GM23248 (cell line): ENCODE measurements at regions not wholly inside any gene's neighbourhood (a gene's known extent, or its start where the extent isn't known, plus 50 kb on each side); places are given as distances from the start of the nearest gene placed in this dataset.
A peak's percentile ranks its signal among the peaks of the same experiment; 100 is the strongest.

Experiments
- DNase-seq: peaks from one replicate; pipeline ENCODE4 v3.0.0-alpha.2; 2015
- H2AFZ ChIP-seq: fragments of 200-600 bp; sonication (generic); 2 replicates; pipeline ENCODE4 v1.6.1; 2016; ENCODE audit warnings: antibody characterized with exemption
- H3F3A ChIP-seq: fragments of 200-600 bp; sonication (generic); 2 replicates; pipeline ENCODE4 v1.6.1; 2016; ENCODE audit warnings: mild to moderate bottlenecking, antibody characterized with exemption, mixed run types; ENCODE audit not compliant: insufficient read depth
- H3K27ac ChIP-seq: fragments of 200-600 bp; sonication (generic); 2 replicates; pipeline ENCODE4 v1.5.1; 2016; ENCODE audit warnings: mild to moderate bottlenecking
- H3K27me3 ChIP-seq: fragments of 200-600 bp; sonication (generic); replicated peaks from 2 replicates; pipeline ENCODE4 v1.6.1; 2016; ENCODE audit warnings: mild to moderate bottlenecking; ENCODE audit not compliant: insufficient read depth
- H3K36me3 ChIP-seq: fragments of 200-600 bp; sonication (generic); 2 replicates; pipeline ENCODE4 v1.6.1; 2016; ENCODE audit warnings: low read depth, mild to moderate bottlenecking
- H3K4me1 ChIP-seq: fragments of 200-600 bp; sonication (generic); 2 replicates; pipeline ENCODE4 v1.6.1; 2016; ENCODE audit warnings: mild to moderate bottlenecking; ENCODE audit not compliant: insufficient read depth
- H3K4me2 ChIP-seq: fragments of 200-600 bp; sonication (generic); one replicate; pipeline ENCODE4 v1.6.1; 2016; ENCODE audit warnings: mild to moderate bottlenecking; ENCODE audit not compliant: unreplicated experiment
- H3K4me3 ChIP-seq: fragments of 200-600 bp; sonication (generic); 2 replicates; pipeline ENCODE4 v1.5.1; 2016; ENCODE audit warnings: mild to moderate bottlenecking
- H3K79me2 ChIP-seq: fragments of 200-600 bp; sonication (generic); 2 replicates; pipeline ENCODE4 v1.6.1; 2016; ENCODE audit warnings: mild to moderate bottlenecking; ENCODE audit not compliant: insufficient read depth
- H3K9ac ChIP-seq: fragments of 200-600 bp; sonication (generic); 2 replicates; pipeline ENCODE4 v1.6.1; 2016; ENCODE audit warnings: mild to moderate bottlenecking
- H3K9me2 ChIP-seq: fragments of 200-600 bp; sonication (generic); 2 replicates; pipeline ENCODE4 v1.6.1; 2016; ENCODE audit warnings: mixed run types, mild to moderate bottlenecking, moderate library complexity; ENCODE audit not compliant: insufficient read depth
- H3K9me3 ChIP-seq: fragments of 200-600 bp; sonication (generic); one replicate; pipeline ENCODE4 v1.6.1; 2017; ENCODE audit warnings: low read depth
- H4K20me1 ChIP-seq: fragments of 200-600 bp; sonication (generic); 2 replicates; pipeline ENCODE4 v1.6.0; 2016; ENCODE audit not compliant: insufficient read depth
- EZH2 ChIP-seq: fragments of 200-600 bp; sonication (generic); IDR thresholded peaks from 2 replicates; pipeline ENCODE4 v1.6.1; 2018; ENCODE audit warnings: antibody characterized with exemption, mild to moderate bottlenecking; ENCODE audit not compliant: insufficient read depth, poor library complexity, severe bottlenecking
- EZH2phosphoT487 ChIP-seq: fragments of 200-600 bp; sonication (generic); IDR thresholded peaks from 2 replicates; pipeline ENCODE4 v1.6.1; 2018; ENCODE audit warnings: antibody characterized with exemption, moderate library complexity, mild to moderate bottlenecking, low read depth; ENCODE audit not compliant: insufficient read depth
- WGBS, 2 experiments: methylation state at CpG; one replicate each; pipeline ENCODE4 v1.1.6; 2015 to 2017; ENCODE audit warnings: low lambda C conversion rate in 2 of 2, low coverage in 1 of 2; ENCODE audit errors: missing lambda C conversion rate in 2 of 2; 5-methylcytosine and 5-hydroxymethylcytosine counted together
- in situ Hi-C: fragments of 300-500 bp; cut with MboI; formaldehyde crosslinking; loops from 2 replicates; pipeline ENCODE4 v1.15.0; 2020

DNA sequence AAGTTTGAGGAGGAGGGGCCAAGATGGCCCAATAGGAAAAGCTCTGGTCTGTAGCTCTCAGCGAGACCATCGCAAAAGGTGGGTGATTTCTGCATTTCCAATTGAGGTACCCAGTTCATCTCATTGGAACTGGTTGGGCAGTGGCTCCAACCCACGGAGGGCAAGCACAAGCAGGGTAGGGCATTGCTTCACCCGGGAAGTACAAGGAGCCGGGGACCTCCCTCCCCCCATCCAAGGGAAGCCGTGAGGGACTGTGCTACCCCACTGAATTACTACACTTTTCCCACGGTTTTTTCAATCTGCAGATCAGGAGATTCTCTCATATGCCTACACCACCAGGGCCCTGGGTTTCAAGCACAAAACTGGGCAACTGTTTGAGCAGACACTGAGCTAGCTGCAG is 58.0 kb upstream of the EFCAB3 start:
- H2AFZ ChIP-seq, result no peak overlapping the region
- H3K36me3 ChIP-seq, result no peaks in the 10 kb centered on the region
- no peaks in the 10 kb centered on the region for H4K20me1 ChIP-seq
- H3F3A ChIP-seq, result no peaks in the 10 kb centered on the region
- DNase-seq, result no peak
- no peak overlapping the region for H3K4me2 ChIP-seq
- H3K9ac ChIP-seq, result no peak overlapping the region
- H3K27me3 ChIP-seq, result no peaks in the 10 kb centered on the region
- no peaks in the 10 kb centered on the region for H3K79me2 ChIP-seq
- H3K27ac ChIP-seq, result no peak overlapping the region
- H3K9me3 ChIP-seq, result no peaks in the 10 kb centered on the region
- no peak for TF ChIP-seq EZH2
- no peak for TF ChIP-seq EZH2phosphoT487
- in situ Hi-C loops, result no loop called here
- no peaks in the 10 kb centered on the region for H3K4me1 ChIP-seq
- H3K9me2 ChIP-seq, result no peaks in the 10 kb centered on the region
- 57 to 61% methylated on average over 7 of the region's 7 CpGs for WGBS, 2 experiments
- H3K4me3 ChIP-seq, result no peak overlapping the region

DNA sequence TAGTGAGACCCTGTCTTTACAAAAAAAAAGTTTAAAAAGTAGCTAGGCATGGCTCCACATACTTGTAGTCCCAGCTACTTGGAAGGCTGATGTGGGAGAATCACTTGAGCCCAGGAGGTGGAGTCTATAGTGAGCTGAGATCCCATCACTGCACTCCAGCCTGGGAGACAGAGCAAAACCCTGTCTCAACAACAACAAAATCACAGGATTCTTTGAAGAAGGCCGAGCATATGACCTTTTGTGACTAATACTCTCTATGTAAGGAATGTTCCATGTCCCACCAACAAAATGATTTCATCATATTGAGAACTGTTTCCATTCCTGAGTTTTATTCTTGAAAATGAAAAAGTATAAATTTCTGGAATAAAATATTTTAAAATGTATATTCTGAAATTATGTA is 58.9 kb upstream of the EFCAB3 start:
- no peaks in the 10 kb centered on the region for H4K20me1 ChIP-seq
- H3K36me3 ChIP-seq, result no peaks in the 10 kb centered on the region
- no peaks in the 10 kb centered on the region for H3K9me3 ChIP-seq
- H2AFZ ChIP-seq, result no peak overlapping the region
- no peaks in the 10 kb centered on the region for H3K9me2 ChIP-seq
- no peak overlapping the region for H3K4me2 ChIP-seq
- no peaks in the 10 kb centered on the region for H3K79me2 ChIP-seq
- H3K9ac ChIP-seq, result no peak overlapping the region
- H3K27me3 ChIP-seq, result no peaks in the 10 kb centered on the region
- in situ Hi-C loops, result no loop called here
- no peak overlapping the region for H3K27ac ChIP-seq
- no peak overlapping the region for H3K4me3 ChIP-seq
- TF ChIP-seq EZH2 (no peak), EZH2phosphoT487 (no peak)
- peak; percentile 31 for DNase-seq
- H3F3A ChIP-seq, result no peaks in the 10 kb centered on the region
- WGBS, 2 experiments, result 0 to 6% methylated on average over 1 of the region's 1 CpG
- H3K4me1 ChIP-seq, result no peaks in the 10 kb centered on the region

DNA sequence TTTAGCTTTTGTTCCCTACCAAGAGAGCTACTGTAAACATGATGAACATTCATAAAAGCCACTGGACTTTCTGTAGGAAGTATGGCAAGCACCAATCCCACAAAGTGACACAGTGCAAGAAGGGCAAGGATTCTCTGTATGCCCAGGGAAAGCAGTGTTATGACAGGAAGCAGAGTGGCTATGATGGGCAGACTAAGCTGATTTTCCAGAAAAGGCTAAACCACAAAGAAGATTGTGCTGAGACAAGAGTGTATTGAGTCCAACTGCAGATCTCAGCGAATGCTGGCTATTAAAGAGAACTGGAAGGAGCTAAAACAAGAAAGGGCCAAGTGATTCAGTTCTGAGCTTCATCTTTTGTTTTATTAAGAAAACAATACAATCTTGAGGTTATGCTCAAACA is 60.5 kb upstream of the EFCAB3 start:
- 12 to 13% methylated on average over 1 of the region's 1 CpG for WGBS, 2 experiments
- H3K4me2 ChIP-seq, result no peak overlapping the region
- no peaks in the 10 kb centered on the region for H3K4me1 ChIP-seq
- no peak overlapping the region for H3K9ac ChIP-seq
- H3K27me3 ChIP-seq, result no peaks in the 10 kb centered on the region
- H3K79me2 ChIP-seq, result no peaks in the 10 kb centered on the region
- no peaks in the 10 kb centered on the region for H3K9me3 ChIP-seq
- in situ Hi-C loops, result no loop called here
- H3K27ac ChIP-seq, result no peak overlapping the region
- H3K36me3 ChIP-seq, result no peaks in the 10 kb centered on the region
- H3F3A ChIP-seq, result no peaks in the 10 kb centered on the region
- H3K9me2 ChIP-seq, result no peaks in the 10 kb centered on the region
- TF ChIP-seq EZH2 (no peak), EZH2phosphoT487 (no peak)
- no peaks in the 10 kb centered on the region for H4K20me1 ChIP-seq
- H2AFZ ChIP-seq, result no peak overlapping the region
- H3K4me3 ChIP-seq, result no peak overlapping the region
- DNase-seq, result no peak

DNA sequence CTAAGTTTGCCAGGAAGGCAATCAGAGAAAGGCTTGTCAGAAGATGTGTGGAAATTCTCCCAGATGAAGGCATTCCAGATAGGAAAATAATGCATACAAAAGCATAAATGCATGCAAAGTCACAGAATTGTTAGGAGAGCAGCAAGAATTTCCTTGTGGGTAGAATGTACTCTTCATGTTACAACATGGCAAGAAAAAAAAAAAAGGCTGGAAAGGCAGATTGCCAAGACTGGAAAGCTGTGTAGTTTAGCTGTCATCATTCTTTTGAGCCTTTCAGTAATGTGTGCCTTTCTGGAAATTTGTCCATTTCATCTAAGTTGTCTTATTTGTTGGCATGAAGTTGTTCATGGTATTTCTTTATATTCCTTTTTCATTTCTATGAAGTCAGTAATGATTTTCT is 71.0 kb upstream of the EFCAB3 start:
- H3F3A ChIP-seq, result no peaks in the 10 kb centered on the region
- no peaks in the 10 kb centered on the region for H3K4me1 ChIP-seq
- H3K27me3 ChIP-seq, result no peaks in the 10 kb centered on the region
- no peak overlapping the region for H3K27ac ChIP-seq
- in situ Hi-C loops, result no loop called here
- no peaks in the 10 kb centered on the region for H3K79me2 ChIP-seq
- no peaks in the 10 kb centered on the region for H4K20me1 ChIP-seq
- H3K4me3 ChIP-seq, result no peak overlapping the region
- H3K9me2 ChIP-seq, result no peaks in the 10 kb centered on the region
- TF ChIP-seq EZH2, result no peak
- no peak for TF ChIP-seq EZH2phosphoT487
- H3K9me3 ChIP-seq, result no peaks in the 10 kb centered on the region
- no peak overlapping the region for H2AFZ ChIP-seq
- no peak for DNase-seq
- H3K4me2 ChIP-seq, result no peak overlapping the region
- H3K36me3 ChIP-seq, result no peaks in the 10 kb centered on the region
- H3K9ac ChIP-seq, result no peak overlapping the region

DNA sequence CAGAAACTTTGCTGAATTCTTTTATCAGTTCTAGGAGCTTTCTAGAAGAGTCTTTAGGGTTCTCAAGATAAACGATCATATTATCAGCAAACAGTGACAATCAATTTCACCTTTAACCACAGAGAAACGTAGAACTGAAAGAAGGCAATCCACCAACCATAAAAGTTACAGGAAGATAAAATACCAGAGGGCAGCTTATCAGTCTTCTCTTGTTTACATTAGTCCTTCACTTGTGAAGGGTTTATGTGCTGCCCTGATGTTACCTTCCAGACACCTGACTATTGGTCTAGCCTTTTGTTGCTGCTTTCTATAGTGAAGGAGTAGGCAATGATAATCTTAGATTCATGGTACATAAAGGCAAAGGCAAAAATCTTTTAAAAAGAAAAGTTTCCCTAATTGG is 73.2 kb upstream of the EFCAB3 start:
- Histone ChIP-seq H2AFZ (no peak overlapping the region), H3F3A (no peaks in the 10 kb centered on the region), H3K36me3 (no peaks in the 10 kb centered on the region), H3K4me1 (no peaks in the 10 kb centered on the region), H3K27me3 (no peaks in the 10 kb centered on the region), H3K27ac (no peak overlapping the region), H3K9me2 (no peaks in the 10 kb centered on the region), H3K9me3 (no peaks in the 10 kb centered on the region), H3K9ac (no peak overlapping the region), H3K4me2 (no peak overlapping the region), H3K4me3 (no peak overlapping the region), H3K79me2 (no peaks in the 10 kb centered on the region), H4K20me1 (no peaks in the 10 kb centered on the region)
- 4 to 6% methylated on average over 2 of the region's 2 CpGs for WGBS, 2 experiments
- no peak for DNase-seq
- in situ Hi-C loops, result no loop called here
- TF ChIP-seq EZH2, result no peak
- no peak for TF ChIP-seq EZH2phosphoT487
